ENCODE measurements at regions not wholly inside any gene's neighbourhood (a gene's known extent, or its start where the extent isn't known, plus 50 kb on each side); places are given as distances from the start of the nearest gene placed in this dataset.

- no peak for DNase-seq (ENCODE audit: low spot score)
- intact Hi-C loops (cut with DNase I), result no loop called here
Measured at GRCh38 chr14:97705976-97706375, 908.8 kb downstream of the VRK1 start.

DNA sequence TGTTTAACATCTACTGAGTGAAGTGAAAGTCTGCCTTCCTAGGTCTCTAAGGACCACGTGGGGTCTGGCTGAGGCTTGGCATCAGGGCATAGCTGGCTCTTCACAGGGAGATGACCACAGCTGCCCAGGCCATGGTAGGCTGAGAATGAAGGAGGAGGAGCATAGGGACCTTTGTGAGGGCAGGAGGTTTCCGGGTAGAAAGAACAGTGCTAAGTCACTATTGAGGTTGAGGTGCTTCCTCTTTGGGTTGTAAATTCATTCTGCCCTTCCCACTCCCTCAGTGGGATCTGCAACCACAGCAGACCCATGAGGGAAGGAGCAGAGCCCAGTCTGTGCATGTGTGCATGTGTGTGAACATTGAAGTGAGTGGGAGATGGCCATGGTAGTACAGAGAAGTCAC lies 909.6 kb downstream of the VRK1 start:
- intact Hi-C loops (cut with DNase I), result no loop called here
- DNase-seq (ENCODE audit: low spot score), result no peak

DNA sequence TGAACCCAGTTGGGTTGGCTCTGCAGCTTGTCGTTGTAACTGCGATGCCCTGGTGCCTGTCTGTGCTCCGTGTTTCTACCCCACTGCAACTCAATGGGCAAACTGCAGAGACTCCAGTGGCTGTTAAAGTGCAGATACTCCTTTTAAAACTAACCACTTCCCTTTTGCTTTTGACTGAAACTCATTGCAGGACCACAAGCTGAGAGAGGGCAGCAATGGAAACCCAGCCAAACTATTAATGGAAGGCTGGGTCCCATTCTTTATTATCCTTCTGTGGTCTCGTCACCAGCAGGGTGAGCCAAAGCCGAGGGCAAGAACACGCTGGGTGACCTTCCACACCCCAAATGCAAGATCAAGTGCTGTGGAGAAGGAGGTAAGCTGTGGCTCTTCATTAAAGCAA lies 910.4 kb downstream of the VRK1 start:
- DNase-seq (ENCODE audit: low spot score), result no peak
- intact Hi-C loops (cut with DNase I), result no loop called here

DNA sequence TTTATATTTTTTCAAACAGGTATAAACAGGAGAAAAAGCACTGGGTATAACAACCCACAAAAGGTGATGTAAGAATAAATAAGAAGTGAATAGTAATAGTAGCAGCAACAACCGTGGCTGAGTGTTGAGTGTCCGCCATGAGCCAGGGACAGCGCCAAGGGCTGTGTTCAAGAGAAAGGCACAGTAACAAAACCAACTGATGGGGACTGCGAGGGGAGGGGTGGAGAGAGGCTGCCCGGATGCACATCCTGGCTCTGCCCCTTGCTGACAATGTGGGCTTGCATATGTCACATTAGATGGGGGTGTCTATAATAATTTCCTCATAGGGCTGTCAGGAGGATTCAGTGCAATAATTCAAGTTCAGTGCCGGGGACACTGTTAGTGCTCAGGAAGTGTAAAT lies 912.4 kb downstream of the VRK1 start:
- no peak for DNase-seq (ENCODE audit: low spot score)
- intact Hi-C loops (cut with DNase I), result no loop called here

- DNase-seq (ENCODE audit: low spot score), result no peak
- intact Hi-C loops (cut with DNase I), result no loop called here
Measured at GRCh38 chr14:97710726-97711125, 913.5 kb downstream of the VRK1 start.

GRCh38 chr14:97712471-97712870 lies 915.3 kb downstream of the VRK1 start:
- intact Hi-C loops (cut with DNase I), result no loop called here
- DNase-seq (ENCODE audit: low spot score), result no peak

DNA sequence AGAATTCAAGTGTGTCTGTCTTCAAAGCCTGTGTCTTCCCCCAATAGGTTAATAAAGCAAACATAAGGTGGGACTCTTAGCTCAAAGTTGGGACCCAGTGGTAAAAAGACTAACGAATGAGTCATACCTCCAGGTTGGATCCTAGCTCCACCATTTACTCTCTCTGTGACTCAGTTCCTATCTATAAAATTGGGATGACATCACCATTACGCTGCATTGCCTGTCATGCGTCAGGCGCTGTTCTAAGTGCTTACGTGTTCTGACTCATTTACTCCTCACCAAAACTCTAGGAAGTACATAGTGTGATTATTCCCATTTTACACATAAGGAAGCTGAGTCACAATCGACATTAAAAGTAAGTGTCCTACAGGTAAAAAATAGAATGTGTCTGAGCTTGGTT lies 915.8 kb downstream of the VRK1 start:
- DNase-seq (ENCODE audit: low spot score), result no peak
- intact Hi-C loops (cut with DNase I), result no loop called here

DNA sequence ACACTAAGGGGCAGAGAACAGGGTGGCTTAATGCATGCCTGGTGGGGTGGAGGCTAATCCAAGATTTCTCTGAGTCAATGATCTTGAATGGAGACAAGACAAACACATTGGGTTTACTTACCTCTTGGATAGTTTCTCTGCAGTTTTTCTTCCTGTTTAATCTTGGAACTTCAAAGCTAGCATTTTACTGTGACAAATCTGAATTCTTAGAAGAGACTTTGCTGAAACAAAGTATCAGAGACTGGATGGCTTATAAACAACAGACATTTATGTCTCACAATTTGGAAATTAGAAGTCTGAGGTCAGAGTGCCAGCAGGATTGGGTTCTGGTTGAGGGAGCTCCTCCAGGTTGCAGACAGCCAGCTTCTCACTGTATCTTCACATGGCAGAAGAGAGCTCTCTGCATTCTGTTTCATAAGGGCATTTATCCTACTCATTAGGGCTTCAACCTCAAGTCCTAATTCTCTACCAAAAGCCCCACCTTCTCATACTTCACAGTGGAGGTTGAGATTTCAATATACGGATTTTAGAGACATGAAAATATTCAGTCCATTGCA lies 921.8 kb downstream of the VRK1 start:
- DNase-seq (ENCODE audit: low spot score), result no peak
- intact Hi-C loops (cut with DNase I), result no loop called here

DNA sequence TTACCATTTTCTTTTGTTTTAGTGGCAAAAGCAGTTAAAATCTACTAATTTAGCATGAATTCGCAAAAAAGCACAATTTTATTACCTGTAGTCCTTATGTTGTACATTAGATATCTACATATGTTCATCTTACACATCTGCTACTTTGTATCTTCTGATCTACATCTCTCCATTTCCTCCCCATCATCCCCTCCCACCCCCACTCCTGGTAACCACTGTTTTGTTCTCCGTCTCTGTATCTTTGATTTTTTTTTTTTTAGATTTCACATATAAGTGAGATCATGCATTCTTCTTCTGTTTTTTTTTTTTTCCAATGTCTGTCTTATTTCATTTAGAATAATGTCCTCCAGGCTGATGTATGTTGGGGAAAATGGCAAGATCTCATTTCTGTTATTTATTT lies 922.7 kb downstream of the VRK1 start:
- intact Hi-C loops (cut with DNase I), result no loop called here
- DNase-seq (ENCODE audit: low spot score), result no peak

- DNase-seq (ENCODE audit: low spot score), result no peak
- intact Hi-C loops (cut with DNase I), result no loop called here
Measured at GRCh38 chr14:97723351-97723750, 926.2 kb downstream of the VRK1 start.

DNA sequence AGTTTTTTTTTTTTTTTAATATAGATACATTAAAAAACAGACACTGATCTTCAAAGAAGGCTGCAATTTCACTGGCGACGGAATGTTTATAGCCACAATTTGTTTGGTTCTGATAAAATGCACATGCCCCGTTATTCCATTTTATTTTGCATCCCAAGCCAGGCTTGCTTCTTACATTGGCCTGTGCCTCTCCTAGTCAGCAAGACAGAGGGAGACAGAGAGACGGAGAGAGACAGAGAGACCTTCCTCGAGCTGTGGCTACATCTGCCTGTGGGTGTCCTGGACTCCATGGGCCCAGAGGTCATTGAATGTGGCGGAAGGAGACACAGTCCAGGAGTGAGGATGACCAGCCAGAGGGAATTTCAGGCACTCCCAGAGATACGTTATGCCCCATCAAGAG lies 926.6 kb downstream of the VRK1 start:
- intact Hi-C loops (cut with DNase I), result no loop called here
- DNase-seq (ENCODE audit: low spot score), result no peak

- intact Hi-C loops (cut with DNase I), result no loop called here
- DNase-seq (ENCODE audit: low spot score), result no peak
Measured at GRCh38 chr14:97724265-97724731, 927.1 kb downstream of the VRK1 start.

GRCh38 chr14:97726676-97727075 lies 929.5 kb downstream of the VRK1 start:
- DNase-seq (ENCODE audit: low spot score), result no peak
- intact Hi-C loops (cut with DNase I), result no loop called here

- intact Hi-C loops (cut with DNase I), result no loop called here
- no peak for DNase-seq (ENCODE audit: low spot score)
Measured at GRCh38 chr14:97730706-97731105, 933.5 kb downstream of the VRK1 start.

DNA sequence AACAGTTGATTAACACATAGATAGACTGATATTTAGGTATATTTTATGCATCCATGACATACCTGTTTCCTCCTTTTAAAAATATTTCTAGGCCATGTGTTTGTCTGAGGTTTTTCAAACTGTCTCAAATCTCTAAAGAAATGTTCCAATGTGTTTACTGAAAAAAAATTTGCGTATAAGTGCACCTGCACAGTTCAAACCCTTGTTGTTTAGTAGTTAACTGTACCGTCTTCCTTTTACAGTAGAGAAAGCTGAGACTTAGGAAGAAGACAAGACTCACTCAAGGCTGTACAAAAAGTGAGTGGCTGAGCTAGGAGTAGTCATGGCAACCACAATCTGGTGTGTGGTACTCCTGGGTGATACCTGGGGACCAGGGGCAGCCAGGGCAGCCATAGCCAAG lies 934.6 kb downstream of the VRK1 start:
- intact Hi-C loops (cut with DNase I), result no loop called here
- DNase-seq (ENCODE audit: low spot score), result no peak

DNA sequence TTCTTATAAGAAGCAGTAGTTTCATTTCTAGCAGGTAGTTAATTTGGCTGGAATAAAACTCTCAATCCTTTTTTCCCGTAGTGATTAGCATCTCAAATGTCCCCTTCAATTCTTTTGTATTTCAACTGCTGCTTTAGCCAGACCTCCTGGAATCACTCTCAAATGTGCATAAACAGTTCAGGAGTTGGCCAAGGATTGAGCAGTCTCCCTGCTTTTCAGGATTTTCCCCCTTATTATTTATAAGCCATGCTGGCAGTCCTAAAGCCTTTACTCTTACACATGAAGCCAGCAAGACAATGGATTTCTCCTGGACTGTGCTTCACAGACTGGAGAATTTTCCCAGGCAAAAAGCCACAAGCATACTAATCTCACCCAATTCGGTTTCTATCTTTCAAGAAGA lies 950.1 kb downstream of the VRK1 start:
- DNase-seq (ENCODE audit: low spot score), result no peak
- intact Hi-C loops (cut with DNase I), result no loop called here

DNA sequence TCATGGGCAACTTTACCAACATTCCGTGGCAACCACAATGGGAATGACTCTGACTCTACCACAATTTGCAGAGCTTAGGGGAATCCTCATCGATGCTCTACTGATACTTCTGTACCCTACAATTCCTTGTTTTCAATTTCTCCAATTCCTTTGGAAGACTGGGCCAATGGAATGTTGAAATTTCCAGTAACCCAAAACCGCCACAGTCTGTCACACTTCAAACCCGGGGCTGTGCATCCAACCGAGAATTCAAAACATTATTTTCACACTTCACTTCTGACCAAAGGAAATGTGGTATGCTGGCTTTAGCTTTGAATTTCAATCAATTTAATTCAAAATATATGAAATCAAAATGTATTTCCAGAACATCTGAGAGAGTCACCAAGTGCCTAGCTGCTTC lies 951.4 kb downstream of the VRK1 start:
- intact Hi-C loops (cut with DNase I), result no loop called here
- no peak for DNase-seq (ENCODE audit: low spot score)

DNA sequence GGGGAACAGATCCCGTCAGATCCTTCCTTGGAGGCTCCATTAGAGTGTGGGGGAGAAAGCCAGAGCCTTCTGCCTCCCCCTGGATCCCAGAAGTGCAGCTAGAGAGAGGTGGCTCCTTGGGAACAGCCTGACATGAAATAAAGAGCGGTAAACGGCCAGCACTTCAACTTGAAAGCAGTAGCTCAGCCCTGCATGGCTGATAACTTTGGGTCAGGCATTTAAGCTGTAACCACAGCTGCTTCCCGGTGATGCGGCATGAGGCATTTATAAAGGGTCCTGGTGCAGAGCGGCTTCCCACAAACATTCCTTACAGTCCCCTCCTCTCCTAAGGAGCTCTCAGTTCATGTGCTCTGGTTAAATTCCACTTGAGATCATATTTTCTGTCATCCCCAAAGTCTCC lies 960.3 kb downstream of the VRK1 start:
- DNase-seq (ENCODE audit: low spot score), result no peak
- intact Hi-C loops (cut with DNase I), result no loop called here

DNA sequence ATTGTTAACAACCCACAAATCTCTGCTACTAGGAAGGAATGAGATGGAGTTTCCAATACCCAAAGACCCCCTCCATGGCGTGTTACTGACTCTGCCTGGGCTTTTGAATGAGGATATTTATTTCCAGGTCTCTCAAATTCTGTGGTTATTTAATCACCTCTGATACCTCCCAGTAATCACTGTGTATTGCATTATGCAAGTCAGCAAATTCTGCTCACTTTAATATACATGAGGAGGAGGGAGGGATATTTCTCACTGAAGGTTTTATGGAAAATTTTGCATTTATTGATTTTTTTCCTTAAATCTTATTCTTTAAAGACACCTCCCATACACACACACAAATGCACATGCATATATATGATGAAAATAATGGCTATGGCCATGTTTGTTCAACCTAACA lies 962.9 kb downstream of the VRK1 start:
- intact Hi-C loops (cut with DNase I), result no loop called here
- DNase-seq (ENCODE audit: low spot score), result no peak

- no peak for DNase-seq (ENCODE audit: low spot score)
- intact Hi-C loops (cut with DNase I), result no loop called here
Measured at GRCh38 chr14:97762386-97762785, 965.2 kb downstream of the VRK1 start.

DNA sequence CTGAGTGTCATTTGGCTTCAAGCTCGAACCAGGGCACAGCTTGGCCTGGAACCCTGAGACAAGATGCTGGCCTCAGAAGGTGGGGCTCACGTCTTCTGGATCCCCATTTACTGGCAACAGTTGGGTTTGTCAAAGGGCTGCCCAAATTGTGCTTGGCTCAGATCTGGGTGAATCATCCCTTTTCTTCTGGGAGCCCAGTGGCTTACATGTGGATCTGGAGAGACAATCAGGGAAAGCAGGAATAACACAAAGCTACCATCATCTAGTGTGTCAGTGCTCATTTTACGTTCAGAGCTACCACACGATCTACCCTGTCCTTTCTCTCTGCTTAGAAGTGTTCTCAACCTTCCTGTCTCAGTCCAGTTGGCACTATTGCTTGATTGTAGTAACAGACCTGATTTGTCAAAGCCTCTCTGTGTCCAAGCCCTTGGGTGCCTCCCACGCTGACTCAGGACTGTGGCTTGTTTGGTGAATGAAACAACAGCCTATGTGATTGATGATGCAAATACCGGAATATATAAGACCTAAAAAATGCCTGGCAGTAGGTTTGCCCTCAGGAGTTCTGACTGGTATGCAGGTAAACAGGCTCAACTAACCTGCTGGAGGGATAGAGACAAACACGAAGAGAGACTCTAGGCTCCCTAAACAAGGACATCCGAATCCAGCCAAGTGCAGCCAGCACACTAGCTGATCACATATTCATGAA lies 974.3 kb downstream of the VRK1 start:
- DNase-seq (ENCODE audit: low spot score), result no peak
- intact Hi-C loops (cut with DNase I), result no loop called here

DNA sequence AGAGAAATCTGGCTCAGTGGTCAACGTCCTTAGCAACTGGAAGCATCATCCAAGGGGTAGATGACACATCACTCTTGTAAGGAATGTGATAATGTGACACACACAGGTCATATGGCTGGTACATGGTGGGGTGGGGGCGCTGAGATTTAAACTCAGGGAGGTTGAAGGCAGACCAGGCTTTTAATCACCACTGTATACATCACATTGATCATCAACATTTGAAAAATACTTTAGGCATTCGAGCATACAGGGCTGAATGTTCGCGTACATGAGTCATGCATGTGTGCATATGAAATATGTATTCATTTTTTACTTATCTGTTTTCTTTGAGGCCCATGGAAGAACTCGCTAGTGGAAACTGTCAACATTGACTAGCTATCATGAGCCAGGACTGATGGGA lies 976.4 kb downstream of the VRK1 start:
- DNase-seq (ENCODE audit: low spot score), result no peak
- intact Hi-C loops (cut with DNase I), result no loop called here
